NCI-H2029 treated with DMSO at 0.1 percent for 48 hours (cell line): ENCODE measurements at regions not wholly inside any gene's neighbourhood (a gene's known extent, or its start where the extent isn't known, plus 50 kb on each side); places are given as distances from the start of the nearest gene placed in this dataset.
"Not testable (repeated sequence)": the region's sequence is repeated elsewhere in the genome, so short reads cannot be mapped to it uniquely, and the experiment has no call there.

Experiments used
- DNase-seq: peaks from one replicate; lab custom pipeline; 2025; lab: John Stamatoyannopoulos, UW

GRCh38 chr2:145750612-145751011, 1230.7 kb upstream of the ZEB2 start:
- DNase-seq: no peak

GRCh38 chr2:145750144-145750543, 1230.2 kb upstream of the ZEB2 start:
- DNase-seq: no peak

GRCh38 chr2:145749556-145749955, 1229.6 kb upstream of the ZEB2 start:
- no peak for DNase-seq

- DNase-seq: no peak
Measured at GRCh38 chr2:145748927-145749326, 1229.0 kb upstream of the ZEB2 start.

- DNase-seq: no peak
Measured at GRCh38 chr2:145747715-145748114, 1227.8 kb upstream of the ZEB2 start.

GRCh38 chr2:145745387-145745721, 1225.4 kb upstream of the ZEB2 start:
- not testable (repeated sequence) for DNase-seq

- no peak for DNase-seq
Measured at GRCh38 chr2:145744541-145745386, 1224.8 kb upstream of the ZEB2 start.

- DNase-seq: no peak
Measured at GRCh38 chr2:145743011-145743410, 1223.1 kb upstream of the ZEB2 start.

- DNase-seq: no peak
Measured at GRCh38 chr2:145741636-145742035, 1221.7 kb upstream of the ZEB2 start.

GRCh38 chr2:145741181-145741580, 1221.3 kb upstream of the ZEB2 start:
- DNase-seq: no peak

GRCh38 chr2:145740302-145740701, 1220.4 kb upstream of the ZEB2 start:
- DNase-seq: no peak

GRCh38 chr2:145739681-145740080, 1219.8 kb upstream of the ZEB2 start:
- DNase-seq: no peak

GRCh38 chr2:145736871-145737270, 1217.0 kb upstream of the ZEB2 start:
- DNase-seq: no peak

- no peak for DNase-seq
Measured at GRCh38 chr2:145731467-145731866, 1211.5 kb upstream of the ZEB2 start.

- peak; percentile 21 for DNase-seq
Measured at GRCh38 chr2:145729993-145730770, 1210.3 kb upstream of the ZEB2 start.

- no peak for DNase-seq
Measured at GRCh38 chr2:145729481-145729880, 1209.6 kb upstream of the ZEB2 start.

GRCh38 chr2:145728511-145728910, 1208.6 kb upstream of the ZEB2 start:
- no peak for DNase-seq

- no peak for DNase-seq
Measured at GRCh38 chr2:145725876-145726275, 1206.0 kb upstream of the ZEB2 start.

- DNase-seq: no peak
Measured at GRCh38 chr2:145724311-145724898, 1204.5 kb upstream of the ZEB2 start.

GRCh38 chr2:145723872-145724271, 1204.0 kb upstream of the ZEB2 start:
- DNase-seq: no peak

GRCh38 chr2:145721681-145722080, 1201.8 kb upstream of the ZEB2 start:
- no peak for DNase-seq

GRCh38 chr2:145715601-145716000, 1195.7 kb upstream of the ZEB2 start:
- DNase-seq: no peak

GRCh38 chr2:145710303-145710702, 1190.4 kb upstream of the ZEB2 start:
- DNase-seq: no peak
